GM06990 (cell line): ENCODE measurements at regions not wholly inside any gene's neighbourhood (a gene's known extent, or its start where the extent isn't known, plus 50 kb on each side); places are given as distances from the start of the nearest gene placed in this dataset.
"Not testable (repeated sequence)": the region's sequence is repeated elsewhere in the genome, so short reads cannot be mapped to it uniquely, and the experiment has no call there.

Experiments
- DNase-seq: peaks from one replicate; pipeline ENCODE4 v3.0.0-alpha.2; 2011; ENCODE audit not compliant: insufficient read length; ENCODE audit errors: extremely low read depth
- H3K27me3 ChIP-seq: replicated peaks from 2 replicates; pipeline ENCODE4 v1.6.0; 2011; ENCODE audit warnings: low read length; ENCODE audit not compliant: control insufficient read depth, insufficient read depth
- H3K36me3 ChIP-seq: 2 replicates; pipeline ENCODE4 v1.5.1; 2011; ENCODE audit warnings: low read length; ENCODE audit not compliant: control insufficient read depth, insufficient read depth
- H3K4me3 ChIP-seq: replicated peaks from 2 replicates; pipeline ENCODE4 v1.5.1; 2011; ENCODE audit warnings: low read depth, mild to moderate bottlenecking, control low read depth, low read length
- CTCF ChIP-seq: IDR thresholded peaks from 2 replicates; pipeline ENCODE4 v1.5.1; 2011; ENCODE audit warnings: low read length, control low read depth, mild to moderate bottlenecking, inconsistent platforms; ENCODE audit not compliant: insufficient read depth, poor library complexity, severe bottlenecking

GRCh38 chr15:29511663-29512062, 242.0 kb upstream of the NSMCE3 start:
- no peaks in the 10 kb centered on the region for H3K27me3 ChIP-seq
- no peak for TF ChIP-seq CTCF

GRCh38 chr15:29505535-29505934, 235.9 kb upstream of the NSMCE3 start:
- H3K27me3 ChIP-seq, H3K36me3 ChIP-seq, H3K4me3 ChIP-seq, DNase-seq: not testable (repeated sequence)

More at GRCh38 chr15:29511663-29512062, 242.0 kb upstream of the NSMCE3 start:
- Histone ChIP-seq H3K36me3 (no peaks in the 10 kb centered on the region), H3K4me3 (no peak overlapping the region)
- no peak for DNase-seq

- H3K27me3 ChIP-seq: no peaks in the 10 kb centered on the region
- no peaks in the 10 kb centered on the region for H3K36me3 ChIP-seq
- no peak for TF ChIP-seq CTCF
- no peak overlapping the region for H3K4me3 ChIP-seq
- DNase-seq: no peak
Observed at GRCh38 chr15:29490747-29491471, 221.3 kb upstream of the NSMCE3 start.

- no peak overlapping the region for H3K4me3 ChIP-seq
- no peak for TF ChIP-seq CTCF
- H3K36me3 ChIP-seq: no peaks in the 10 kb centered on the region
- no peak for DNase-seq
- H3K27me3 ChIP-seq: no peaks in the 10 kb centered on the region
Observed at GRCh38 chr15:29480949-29481348, 211.3 kb upstream of the NSMCE3 start.

GRCh38 chr15:29480278-29480677, 210.7 kb upstream of the NSMCE3 start:
- no peak for TF ChIP-seq CTCF
- no peak for DNase-seq
- Histone ChIP-seq H3K36me3 (no peaks in the 10 kb centered on the region), H3K27me3 (no peaks in the 10 kb centered on the region), H3K4me3 (no peak overlapping the region)

- no peak overlapping the region for H3K4me3 ChIP-seq
- no peaks in the 10 kb centered on the region for H3K27me3 ChIP-seq
- DNase-seq: no peak
- no peak for TF ChIP-seq CTCF
- no peaks in the 10 kb centered on the region for H3K36me3 ChIP-seq
Observed at GRCh38 chr15:29477256-29477655, 207.6 kb upstream of the NSMCE3 start.
